Activated B cell treated with CpG ODN at 0.5 μM for 24 hours (primary cell): ENCODE measurements at regions not wholly inside any gene's neighbourhood (a gene's known extent, or its start where the extent isn't known, plus 50 kb on each side); places are given as distances from the start of the nearest gene placed in this dataset.

Source experiments
- ATAC-seq: fragments of 200-7000 bp; cut with Tn5 transposase; one replicate; pipeline ENCODE4 v1.10.0; 2021; ENCODE audit warnings: low read depth, mild to moderate bottlenecking, moderate library complexity
- CTCF ChIA-PET: fragments of 350-600 bp; sonication (Branson Sonifier 250); formaldehyde crosslinking; loops from one replicate; lab custom pipeline; 2021; ENCODE audit warnings: antibody characterized with exemption; lab: Charles Lee
- POLR2A ChIA-PET: fragments of 350-600 bp; sonication (Branson Sonifier 250); formaldehyde crosslinking; loops from one replicate; lab custom pipeline; 2021; ENCODE audit warnings: antibody characterized with exemption; lab: Charles Lee
- DNase-seq: peaks from one replicate; pipeline ENCODE4 v3.0.0; 2022
- H3K27ac Mint-ChIP-seq: one replicate; pipeline ENCODE4 v1.8.0; 2020; ENCODE audit warnings: mixed read lengths
- H3K27me3 Mint-ChIP-seq: one replicate; pipeline ENCODE4 v1.8.0; 2021; ENCODE audit warnings: mixed read lengths
- H3K36me3 Mint-ChIP-seq: one replicate; pipeline ENCODE4 v1.8.0; 2021; ENCODE audit warnings: low read depth, mixed read lengths
- H3K4me1 Mint-ChIP-seq: one replicate; pipeline ENCODE4 v1.8.0; 2021; ENCODE audit warnings: mixed read lengths
- H3K4me3 Mint-ChIP-seq: one replicate; pipeline ENCODE4 v1.8.0; 2020; ENCODE audit warnings: mild to moderate bottlenecking, mixed read lengths
- H3K9me3 Mint-ChIP-seq: one replicate; pipeline ENCODE4 v1.8.0; 2020; ENCODE audit warnings: mixed read lengths
- intact Hi-C: fragments of 100-400 bp; cut with micrococcal nuclease; formaldehyde crosslinking; loops from one replicate; pipeline ENCODE4 v1.15.1; 2024
- TF ChIP-seq, protein P1 (sequence below): fragments of 200-600 bp; IDR thresholded peaks from one replicate; pipeline ENCODE4 v1.8.0; 2022; ENCODE audit warnings: antibody characterized with exemption, mild to moderate bottlenecking

DNA sequence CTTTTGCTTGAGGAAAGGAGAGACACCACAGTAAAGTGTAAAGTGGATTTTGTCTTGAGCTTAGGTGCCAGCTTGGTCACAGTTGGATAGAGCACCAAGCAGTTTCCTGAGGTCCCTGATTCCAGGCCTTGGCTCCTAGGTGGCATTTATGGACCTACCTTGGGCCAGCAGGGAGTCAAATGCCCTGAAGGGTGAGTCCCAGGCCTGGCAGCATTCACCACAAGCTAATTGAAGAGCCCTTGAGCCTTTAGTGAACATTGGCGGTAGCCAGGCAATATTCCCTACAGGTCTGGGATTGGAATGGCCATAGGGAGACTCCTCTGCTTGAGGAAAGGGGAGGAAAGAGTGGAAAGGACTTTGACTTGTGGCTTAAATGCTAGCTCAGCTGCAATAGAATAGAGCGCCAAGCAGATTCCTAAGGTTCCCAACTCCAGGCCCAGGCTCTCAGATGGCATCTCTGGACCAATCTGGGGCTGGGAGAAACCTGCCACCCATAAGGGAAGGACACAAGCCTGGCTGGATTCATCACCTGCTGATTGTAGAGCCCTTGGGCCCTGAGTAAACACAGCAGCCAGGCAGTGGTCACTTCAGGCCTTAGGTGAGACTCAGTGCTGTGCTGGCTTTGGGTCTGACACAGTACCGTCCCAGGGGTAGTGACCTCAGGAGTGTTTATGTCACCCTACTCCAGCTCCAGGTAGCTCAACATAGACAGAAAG is 137.5 kb upstream of the OTOS start:
- no peaks in the 10 kb centered on the region for H3K4me1 Mint-ChIP-seq
- DNase-seq (no peak), ATAC-seq (no peak)
- ChIA-PET CTCF (no interaction called here), POLR2A (no interaction called here)
- no peak overlapping the region for H3K27ac Mint-ChIP-seq
- H3K27me3 Mint-ChIP-seq: peaks cover 35% of the 10 kb centered on the region
- peaks cover 8% of the 10 kb centered on the region for H3K9me3 Mint-ChIP-seq
- TF ChIP-seq, protein P1, sequence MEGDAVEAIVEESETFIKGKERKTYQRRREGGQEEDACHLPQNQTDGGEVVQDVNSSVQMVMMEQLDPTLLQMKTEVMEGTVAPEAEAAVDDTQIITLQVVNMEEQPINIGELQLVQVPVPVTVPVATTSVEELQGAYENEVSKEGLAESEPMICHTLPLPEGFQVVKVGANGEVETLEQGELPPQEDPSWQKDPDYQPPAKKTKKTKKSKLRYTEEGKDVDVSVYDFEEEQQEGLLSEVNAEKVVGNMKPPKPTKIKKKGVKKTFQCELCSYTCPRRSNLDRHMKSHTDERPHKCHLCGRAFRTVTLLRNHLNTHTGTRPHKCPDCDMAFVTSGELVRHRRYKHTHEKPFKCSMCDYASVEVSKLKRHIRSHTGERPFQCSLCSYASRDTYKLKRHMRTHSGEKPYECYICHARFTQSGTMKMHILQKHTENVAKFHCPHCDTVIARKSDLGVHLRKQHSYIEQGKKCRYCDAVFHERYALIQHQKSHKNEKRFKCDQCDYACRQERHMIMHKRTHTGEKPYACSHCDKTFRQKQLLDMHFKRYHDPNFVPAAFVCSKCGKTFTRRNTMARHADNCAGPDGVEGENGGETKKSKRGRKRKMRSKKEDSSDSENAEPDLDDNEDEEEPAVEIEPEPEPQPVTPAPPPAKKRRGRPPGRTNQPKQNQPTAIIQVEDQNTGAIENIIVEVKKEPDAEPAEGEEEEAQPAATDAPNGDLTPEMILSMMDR: no peak
- no peak overlapping the region for H3K4me3 Mint-ChIP-seq
- H3K36me3 Mint-ChIP-seq: no peaks in the 10 kb centered on the region
- intact Hi-C loops: no loop called here

GRCh38 chr2:240278661-240279060 is 138.2 kb upstream of the OTOS start:
- peaks cover 15% of the 10 kb centered on the region for H3K9me3 Mint-ChIP-seq
- H3K4me3 Mint-ChIP-seq: no peak overlapping the region
- peaks cover 35% of the 10 kb centered on the region for H3K27me3 Mint-ChIP-seq
- H3K27ac Mint-ChIP-seq: no peak overlapping the region
- ChIA-PET POLR2A (no interaction called here), CTCF (no interaction called here)
- DNase-seq (no peak), ATAC-seq (no peak)
- H3K36me3 Mint-ChIP-seq: no peaks in the 10 kb centered on the region
- TF ChIP-seq, protein P1: no peak
- no peaks in the 10 kb centered on the region for H3K4me1 Mint-ChIP-seq
- intact Hi-C loops: no loop called here

DNA sequence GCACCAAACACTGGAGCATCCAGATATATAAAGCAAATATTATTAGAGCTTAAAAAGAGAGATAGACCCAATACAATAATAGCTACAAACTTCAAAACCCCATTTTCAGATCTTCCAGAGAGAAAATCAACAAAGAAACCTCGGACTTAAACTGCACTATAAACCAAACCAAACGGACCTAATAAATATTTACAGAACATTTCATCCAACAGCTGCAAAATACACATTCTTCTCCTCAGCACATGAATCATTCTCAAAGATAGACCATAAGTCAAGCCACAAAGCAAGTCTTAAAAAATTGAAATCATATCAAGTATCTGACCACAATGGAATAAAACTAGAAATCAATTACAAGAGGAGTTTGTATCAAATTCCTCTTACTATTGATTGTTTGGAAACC is 140.2 kb upstream of the OTOS start:
- no peak for DNase-seq
- Mint-ChIP-seq H3K36me3 (no peaks in the 10 kb centered on the region), H3K4me3 (no peak overlapping the region), H3K9me3 (peaks cover 16% of the 10 kb centered on the region), H3K4me1 (no peaks in the 10 kb centered on the region), H3K27ac (no peak overlapping the region), H3K27me3 (peaks cover 22% of the 10 kb centered on the region)
- ChIA-PET CTCF (no interaction called here), POLR2A (no interaction called here)
- ATAC-seq: no peak
- intact Hi-C loops: no loop called here
- TF ChIP-seq, protein P1: no peak

GRCh38 chr2:240284503-240285259 is 144.2 kb upstream of the OTOS start:
- ChIA-PET POLR2A (no interaction called here), CTCF (no interaction called here)
- TF ChIP-seq, protein P1: no peak
- ATAC-seq: no peak
- Mint-ChIP-seq H3K27me3 (peaks cover 6% of the 10 kb centered on the region), H3K4me3 (no peak overlapping the region), H3K27ac (no peak overlapping the region), H3K4me1 (no peaks in the 10 kb centered on the region), H3K9me3 (peaks cover 18% of the 10 kb centered on the region), H3K36me3 (no peaks in the 10 kb centered on the region)
- DNase-seq: no peak
- intact Hi-C loops: no loop called here

GRCh38 chr2:240285725-240286124 is 145.3 kb upstream of the OTOS start:
- H3K4me1 Mint-ChIP-seq: no peaks in the 10 kb centered on the region
- no peak overlapping the region for H3K27ac Mint-ChIP-seq
- no peak for ATAC-seq
- peaks cover 4% of the 10 kb centered on the region for H3K27me3 Mint-ChIP-seq
- H3K36me3 Mint-ChIP-seq: no peaks in the 10 kb centered on the region
- H3K4me3 Mint-ChIP-seq: no peak overlapping the region
- ChIA-PET CTCF (no interaction called here), POLR2A (no interaction called here)
- no peak for DNase-seq
- intact Hi-C loops: no loop called here
- TF ChIP-seq, protein P1: no peak
- H3K9me3 Mint-ChIP-seq: peaks cover 18% of the 10 kb centered on the region
